Coronary artery (tissue), 2 donors: ENCODE measurements at regions not wholly inside any gene's neighbourhood (a gene's known extent, or its start where the extent isn't known, plus 50 kb on each side); places are given as distances from the start of the nearest gene placed in this dataset.

ENCODE experiments used
- DNase-seq: peaks from one replicate; pipeline ENCODE4 v3.0.0-alpha.2; 2017; ENCODE audit warnings: low spot score
- H3K27ac ChIP-seq, 2 donors: fragments of 200-600 bp; sonication (generic); one replicate each; pipeline ENCODE4 v1.5.1; 2016 to 2019
- H3K4me3 ChIP-seq: fragments of 200-600 bp; sonication (generic); 2 replicates; pipeline ENCODE4 v1.5.1; 2016; ENCODE audit warnings: mild to moderate bottlenecking, moderate library complexity
- TF ChIP-seq, protein P1 (sequence below): fragments of 200-600 bp; sonication (generic); IDR thresholded peaks from one replicate; pipeline ENCODE4 v1.5.1; 2019; ENCODE audit warnings: antibody characterized with exemption

DNA sequence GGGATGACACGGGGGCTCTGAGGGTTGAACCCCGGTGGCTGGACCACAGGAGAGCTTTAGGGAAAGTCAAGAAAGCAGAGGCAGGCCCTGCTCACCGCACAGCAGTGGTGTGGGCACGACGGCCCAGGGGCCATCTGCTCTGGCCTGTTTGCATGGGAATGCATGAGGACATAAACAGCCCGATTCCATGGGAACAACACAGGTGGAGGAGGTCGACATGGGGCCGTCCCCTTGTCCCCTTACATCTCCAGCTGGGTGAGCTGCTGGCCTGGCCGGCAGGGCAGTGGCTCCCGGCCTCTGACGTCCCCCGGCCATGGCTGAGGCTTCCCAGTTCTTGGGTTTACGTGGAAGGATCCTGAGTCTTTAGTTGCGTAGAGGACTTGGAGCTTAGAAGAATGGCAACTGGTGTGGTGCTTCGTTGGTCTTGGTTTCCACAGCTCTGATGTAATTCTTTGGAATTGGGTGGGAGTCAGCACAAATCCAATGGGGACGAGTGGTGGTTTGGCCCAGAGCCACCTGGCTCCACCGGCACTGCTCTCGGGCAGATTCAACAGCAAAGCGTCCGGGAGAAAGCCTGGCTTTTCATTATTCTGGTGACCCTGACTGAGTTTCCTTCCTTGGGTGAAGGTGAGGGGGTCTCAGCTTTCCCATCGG, 98.3 kb upstream of the HDAC4 start:
- TF ChIP-seq, protein P1, sequence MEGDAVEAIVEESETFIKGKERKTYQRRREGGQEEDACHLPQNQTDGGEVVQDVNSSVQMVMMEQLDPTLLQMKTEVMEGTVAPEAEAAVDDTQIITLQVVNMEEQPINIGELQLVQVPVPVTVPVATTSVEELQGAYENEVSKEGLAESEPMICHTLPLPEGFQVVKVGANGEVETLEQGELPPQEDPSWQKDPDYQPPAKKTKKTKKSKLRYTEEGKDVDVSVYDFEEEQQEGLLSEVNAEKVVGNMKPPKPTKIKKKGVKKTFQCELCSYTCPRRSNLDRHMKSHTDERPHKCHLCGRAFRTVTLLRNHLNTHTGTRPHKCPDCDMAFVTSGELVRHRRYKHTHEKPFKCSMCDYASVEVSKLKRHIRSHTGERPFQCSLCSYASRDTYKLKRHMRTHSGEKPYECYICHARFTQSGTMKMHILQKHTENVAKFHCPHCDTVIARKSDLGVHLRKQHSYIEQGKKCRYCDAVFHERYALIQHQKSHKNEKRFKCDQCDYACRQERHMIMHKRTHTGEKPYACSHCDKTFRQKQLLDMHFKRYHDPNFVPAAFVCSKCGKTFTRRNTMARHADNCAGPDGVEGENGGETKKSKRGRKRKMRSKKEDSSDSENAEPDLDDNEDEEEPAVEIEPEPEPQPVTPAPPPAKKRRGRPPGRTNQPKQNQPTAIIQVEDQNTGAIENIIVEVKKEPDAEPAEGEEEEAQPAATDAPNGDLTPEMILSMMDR = no peak
- DNase-seq = no peak
- Histone ChIP-seq H3K4me3 (no peak overlapping the region), H3K27ac (peak overlapping the region in 1 of 2 donors; percentile 58)

DNA sequence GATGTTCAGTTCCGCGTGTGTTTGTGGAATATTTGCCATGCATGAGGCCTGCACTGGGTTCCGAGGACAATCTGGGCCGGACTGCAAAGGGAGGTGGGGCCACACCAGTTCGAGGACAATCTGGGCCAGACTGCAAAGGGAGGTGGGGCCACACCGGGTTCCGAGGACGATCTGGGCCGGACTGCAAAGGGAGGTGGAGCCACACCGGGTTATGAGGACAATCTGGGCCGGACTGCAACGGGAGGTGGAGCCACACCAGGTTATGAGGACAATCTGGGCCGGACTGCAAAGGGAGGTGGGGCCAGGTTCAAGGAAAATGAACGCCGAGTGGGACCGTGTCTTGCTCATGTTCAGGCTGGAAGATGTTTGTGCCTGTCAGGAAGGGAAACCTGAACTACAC, 97.8 kb upstream of the HDAC4 start:
- TF ChIP-seq, protein P1 = no peak
- Histone ChIP-seq H3K27ac (peak overlapping the region in 1 of 2 donors; percentile 58), H3K4me3 (no peak overlapping the region)
- DNase-seq = no peak

DNA sequence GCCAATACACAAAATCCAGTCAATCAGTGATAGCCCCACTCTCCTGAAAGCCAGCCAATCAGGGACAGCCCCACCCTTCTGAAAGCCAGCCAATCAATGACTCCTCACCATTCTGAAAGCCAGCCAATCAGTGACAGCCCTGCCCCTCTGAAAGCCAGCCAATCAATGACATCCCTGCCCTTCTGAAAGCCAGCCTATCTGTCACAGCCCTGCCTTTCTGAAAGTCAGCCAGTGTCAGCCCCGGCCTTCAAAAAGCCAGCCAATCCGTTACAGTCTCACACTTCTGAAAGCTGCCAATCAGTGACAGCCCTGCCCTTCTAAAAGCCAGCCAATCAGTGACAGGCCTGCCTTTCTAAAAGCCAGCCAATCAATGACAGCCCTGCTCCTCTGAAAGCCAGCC, 95.9 kb upstream of the HDAC4 start:
- H3K4me3 ChIP-seq = no peak overlapping the region
- DNase-seq = no peak
- no peak overlapping the region for H3K27ac ChIP-seq
- TF ChIP-seq, protein P1 = no peak

DNA sequence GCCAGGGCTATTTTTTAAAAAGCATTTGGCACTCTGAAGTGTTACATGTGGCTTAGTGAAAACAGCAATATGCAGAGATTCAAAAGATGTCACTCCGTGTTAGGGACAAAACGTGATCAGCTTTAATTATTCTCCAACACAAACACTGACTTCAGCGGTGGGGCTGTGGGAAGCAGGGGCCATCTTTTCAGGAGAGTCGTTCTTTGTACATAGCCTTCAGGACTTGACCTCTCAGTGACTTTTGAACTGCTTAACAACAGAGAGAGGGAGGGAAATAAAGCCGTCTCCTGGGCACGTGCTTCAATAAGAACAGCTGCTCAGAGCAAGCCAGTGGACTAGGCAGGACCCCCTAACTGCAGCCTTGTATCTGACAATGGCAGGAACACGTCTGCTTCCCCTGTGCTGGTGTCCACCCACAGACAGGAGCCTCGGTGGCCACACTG, 95.0 kb upstream of the HDAC4 start:
- Histone ChIP-seq H3K27ac (no peak overlapping the region), H3K4me3 (no peak overlapping the region)
- TF ChIP-seq, protein P1 = no peak
- no peak for DNase-seq

DNA sequence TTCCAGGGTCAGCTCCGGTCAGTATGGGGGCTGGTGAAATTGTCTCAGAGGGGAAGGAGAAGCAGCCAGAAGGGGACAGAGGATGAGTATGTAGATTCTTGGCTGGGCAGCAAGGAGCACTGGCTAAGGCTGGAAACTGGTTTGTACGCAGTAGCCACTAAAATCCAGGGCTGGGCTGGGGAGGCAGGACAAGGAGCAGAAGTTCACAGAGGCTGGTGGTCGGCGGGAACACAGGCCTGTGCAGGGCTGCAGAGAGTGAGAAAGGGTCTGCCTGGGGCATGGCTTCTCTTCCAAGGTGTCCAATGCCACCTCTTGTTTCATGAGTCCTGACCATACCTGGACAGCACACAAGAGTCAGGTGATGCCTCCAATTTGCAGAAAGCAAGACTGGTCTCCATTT, 94.4 kb upstream of the HDAC4 start:
- DNase-seq = no peak
- TF ChIP-seq, protein P1 = no peak
- Histone ChIP-seq H3K4me3 (no peak overlapping the region), H3K27ac (no peak overlapping the region)

DNA sequence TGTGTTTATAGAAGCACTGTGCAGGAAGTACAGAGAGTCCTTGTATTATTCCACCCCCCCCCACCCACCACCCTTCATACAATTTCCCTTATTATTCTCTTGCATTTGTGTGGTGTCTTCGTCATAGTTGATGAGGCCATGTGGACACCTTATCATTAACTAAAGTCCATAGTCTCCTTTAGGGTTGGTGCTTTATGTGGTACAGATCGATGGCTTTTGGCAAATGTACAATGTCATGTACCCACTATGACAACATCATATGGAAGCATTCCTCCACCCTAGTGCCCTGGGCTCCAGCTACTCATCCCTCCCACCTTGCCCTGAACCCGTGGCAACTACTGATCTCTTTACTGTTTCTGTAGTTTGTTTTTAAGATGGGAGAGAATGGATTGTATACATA, 93.8 kb upstream of the HDAC4 start:
- no peak overlapping the region for H3K27ac ChIP-seq
- H3K4me3 ChIP-seq = no peak overlapping the region
- no peak for DNase-seq
- TF ChIP-seq, protein P1 = no peak

DNA sequence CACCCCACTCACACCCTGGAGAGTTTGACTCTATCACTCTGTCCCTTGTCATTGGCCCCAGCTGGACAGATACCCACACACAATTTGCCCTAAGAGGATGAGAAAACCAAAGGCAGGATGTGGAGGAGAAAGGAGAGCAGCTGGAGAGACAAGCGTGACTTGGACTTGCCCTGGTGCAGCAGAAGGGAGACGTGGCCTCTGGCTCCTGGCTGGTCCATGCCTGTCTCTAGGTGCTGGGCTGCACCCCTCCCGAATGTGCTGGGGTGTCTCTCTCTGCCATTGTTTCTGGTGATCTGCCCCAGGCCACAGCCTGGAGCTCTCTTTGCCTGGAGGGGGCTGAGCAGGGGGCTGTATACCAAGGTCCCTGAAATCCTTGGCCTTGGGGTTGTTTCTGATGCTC, 88.7 kb upstream of the HDAC4 start:
- H3K27ac ChIP-seq = no peak overlapping the region
- no peak for DNase-seq
- TF ChIP-seq, protein P1 = no peak

More for the DNA sequence above, 88.7 kb upstream of the HDAC4 start:
- no peak overlapping the region for H3K4me3 ChIP-seq
